H9 (cell line): ENCODE measurements at regions not wholly inside any gene's neighbourhood (a gene's known extent, or its start where the extent isn't known, plus 50 kb on each side); places are given as distances from the start of the nearest gene placed in this dataset.

Experiments used
- DNase-seq: peaks from one replicate; pipeline ENCODE4 v3.0.0-alpha.2; 2017
- H2AFZ ChIP-seq: one replicate; pipeline ENCODE4 v1.6.1; 2013; ENCODE audit warnings: mild to moderate bottlenecking, low read length, control low read depth, moderate library complexity
- H2AK5ac ChIP-seq: 2 replicates; pipeline ENCODE4 v1.6.1; 2013; ENCODE audit warnings: low read length, control low read depth, mixed read lengths; ENCODE audit not compliant: insufficient read length
- H2BK120ac ChIP-seq: one replicate; pipeline ENCODE4 v1.6.1; 2013; ENCODE audit warnings: low read depth, mild to moderate bottlenecking, low read length, control low read depth, inconsistent platforms; ENCODE audit not compliant: poor library complexity, severe bottlenecking
- H2BK12ac ChIP-seq: 2 replicates; pipeline ENCODE4 v1.6.1; 2013; ENCODE audit warnings: low read length, control low read depth, mixed read lengths, low read depth; ENCODE audit not compliant: insufficient read length
- H2BK15ac ChIP-seq: 2 replicates; pipeline ENCODE4 v1.6.1; 2013; ENCODE audit warnings: low read depth, low read length, control low read depth
- H2BK20ac ChIP-seq: one replicate; pipeline ENCODE4 v1.6.1; 2013; ENCODE audit warnings: low read depth, mild to moderate bottlenecking, low read length, control low read depth, inconsistent platforms; ENCODE audit not compliant: poor library complexity, severe bottlenecking
- H2BK5ac ChIP-seq: 2 replicates; pipeline ENCODE4 v1.6.1; 2013; ENCODE audit warnings: low read length, control low read depth, mixed read lengths; ENCODE audit not compliant: insufficient read length
- H3K14ac ChIP-seq: 2 replicates; pipeline ENCODE4 v1.6.1; 2013; ENCODE audit warnings: low read length, control low read depth; ENCODE audit not compliant: insufficient read depth
- H3K18ac ChIP-seq: 2 replicates; pipeline ENCODE4 v1.6.1; 2013; ENCODE audit warnings: low read depth, mild to moderate bottlenecking, mixed read lengths, low read length, control low read depth; ENCODE audit not compliant: insufficient read length
- H3K23ac ChIP-seq: 2 replicates; pipeline ENCODE4 v1.6.1; 2013; ENCODE audit warnings: low read length, control low read depth, mixed read lengths, low read depth; ENCODE audit not compliant: insufficient read length
- H3K23me2 ChIP-seq: 2 replicates; pipeline ENCODE4 v1.6.1; 2013; ENCODE audit warnings: low read depth, mild to moderate bottlenecking, mixed read lengths, low read length, control low read depth; ENCODE audit not compliant: insufficient read length, poor library complexity, severe bottlenecking
- H3K27ac ChIP-seq: 2 replicates; pipeline ENCODE4 v1.5.1; 2013; ENCODE audit warnings: low read length, control low read depth, mixed read lengths, low read depth; ENCODE audit not compliant: insufficient read length
- H3K27me3 ChIP-seq: 2 replicates; pipeline ENCODE4 v1.6.1; 2013; ENCODE audit warnings: low read length, control low read depth, inconsistent platforms; ENCODE audit not compliant: insufficient read depth
- H3K4ac ChIP-seq: 2 replicates; pipeline ENCODE4 v1.6.1; 2013; ENCODE audit warnings: low read depth, mild to moderate bottlenecking, control low read depth, inconsistent platforms, low read length, moderate library complexity
- H3K4me1 ChIP-seq: 2 replicates; pipeline ENCODE4 v1.6.1; 2013; ENCODE audit warnings: low read length, control low read depth, inconsistent platforms; ENCODE audit not compliant: insufficient read depth
- H3K4me2 ChIP-seq: 2 replicates; pipeline ENCODE4 v1.6.1; 2013; ENCODE audit warnings: low read length, control low read depth, mixed read lengths; ENCODE audit not compliant: insufficient read length, insufficient read depth
- H3K56ac ChIP-seq: 2 replicates; pipeline ENCODE4 v1.6.1; 2013; ENCODE audit warnings: low read depth, mild to moderate bottlenecking, mixed read lengths, low read length, control low read depth; ENCODE audit not compliant: insufficient read length
- H3K79me1 ChIP-seq: 2 replicates; pipeline ENCODE4 v1.6.1; 2013; ENCODE audit warnings: low read depth, mild to moderate bottlenecking, moderate library complexity, low read length, control low read depth, inconsistent platforms; ENCODE audit not compliant: insufficient read depth, poor library complexity, severe bottlenecking
- H3K79me2 ChIP-seq: 2 replicates; pipeline ENCODE4 v1.6.1; 2013; ENCODE audit warnings: low read length, control low read depth, inconsistent platforms; ENCODE audit not compliant: insufficient read depth
- H3K9ac ChIP-seq: 2 replicates; pipeline ENCODE4 v1.6.1; 2013; ENCODE audit warnings: low read length, control low read depth, mixed read lengths; ENCODE audit not compliant: insufficient read length; ENCODE audit errors: extremely low read depth
- H3K9me3 ChIP-seq: one replicate; pipeline ENCODE4 v1.6.1; 2013; ENCODE audit warnings: low read depth, low read length, inconsistent platforms; ENCODE audit not compliant: control insufficient read depth
- H3T11ph ChIP-seq: one replicate; pipeline ENCODE4 v1.6.1; 2013; ENCODE audit warnings: mild to moderate bottlenecking, low read length, control low read depth, inconsistent platforms
- H4K20me1 ChIP-seq: one replicate; pipeline ENCODE4 v1.6.1; 2013; ENCODE audit not compliant: control insufficient read depth, insufficient read length, insufficient read depth
- H4K5ac ChIP-seq: 2 replicates; pipeline ENCODE4 v1.6.1; 2013; ENCODE audit warnings: low read depth, mild to moderate bottlenecking, mixed read lengths, low read length, control low read depth; ENCODE audit not compliant: insufficient read length
- H4K8ac ChIP-seq: replicated peaks from 2 replicates; pipeline ENCODE4 v1.6.1; 2013; ENCODE audit warnings: low read length, control low read depth, mixed read lengths, low read depth; ENCODE audit not compliant: insufficient read length
- H4K91ac ChIP-seq: 2 replicates; pipeline ENCODE4 v1.6.1; 2013; ENCODE audit warnings: low read depth, mild to moderate bottlenecking, moderate library complexity, mixed read lengths, low read length, control low read depth; ENCODE audit not compliant: insufficient read length
- H3K27ac Mint-ChIP-seq, 3 experiments: 2 replicates in 2 of 3; 3 replicates in 1 of 3; pipeline ENCODE4 v1.8.0; 2020 to 2021; ENCODE audit warnings: mixed read lengths in 3 of 3, mild to moderate bottlenecking in 1 of 3, moderate library complexity in 1 of 3
- H3K27me3 Mint-ChIP-seq: 2 replicates; pipeline ENCODE4 v1.8.0; 2021; ENCODE audit warnings: low read depth, mild to moderate bottlenecking, moderate library complexity, mixed read lengths
- H3K36me3 Mint-ChIP-seq, 3 experiments: 2 replicates in 2 of 3; 3 replicates in 1 of 3; pipeline ENCODE4 v1.8.0; 2020 to 2021; ENCODE audit warnings: low read depth in 3 of 3, mixed read lengths in 3 of 3; ENCODE audit not compliant: insufficient read depth in 1 of 3
- H3K4me1 Mint-ChIP-seq, 2 experiments: 2 replicates each; pipeline ENCODE4 v1.8.0; 2020; ENCODE audit warnings: mixed read lengths in 2 of 2
- H3K4me3 Mint-ChIP-seq, 2 experiments: 2 replicates in 1 of 2; 3 replicates in 1 of 2; pipeline ENCODE4 v1.8.0; 2020 to 2021; ENCODE audit warnings: mild to moderate bottlenecking in 2 of 2, mixed read lengths in 2 of 2, moderate library complexity in 1 of 2
- H3K9me3 Mint-ChIP-seq, 2 experiments: 2 replicates in 1 of 2; 3 replicates in 1 of 2; pipeline ENCODE4 v1.8.0; 2020; ENCODE audit warnings: mild to moderate bottlenecking in 2 of 2, mixed read lengths in 2 of 2, moderate library complexity in 1 of 2
- WGBS: extraction: QIAGEN DNeasy Blood & Tissue Kit; methylation state at CpG from one replicate; pipeline ENCODE4 v1.1.7; 2013; ENCODE audit warnings: missing lambda C conversion rate, low lambda C conversion rate, mixed read lengths; ENCODE audit not compliant: insufficient read length; ENCODE audit errors: extremely low coverage; 5-methylcytosine and 5-hydroxymethylcytosine counted together
- TF ChIP-seq, protein P1 (sequence below): fragments of 200-600 bp; sonication (generic); conservative IDR thresholded peaks from 3 replicates; pipeline ENCODE4 v1.8.0; 2021; ENCODE audit warnings: antibody characterized with exemption, mild to moderate bottlenecking

GRCh38 chr3:177714945-177715344 is 517.7 kb upstream of the TBL1XR1 start:
- Histone ChIP-seq H3K9ac (no peak overlapping the region), H4K20me1 (no peaks in the 10 kb centered on the region), H3K14ac (no peak overlapping the region), H3K23me2 (no peaks in the 10 kb centered on the region), H3K79me2 (no peaks in the 10 kb centered on the region), H2BK20ac (no peak overlapping the region), H3K23ac (no peak overlapping the region), H3K27ac (no peak overlapping the region), H3K4me2 (no peak overlapping the region), H3K4me1 (no peaks in the 10 kb centered on the region; the same call in 1 of the 2 replicates), H3K56ac (no peak overlapping the region), H4K91ac (no peak overlapping the region), H4K5ac (no peak overlapping the region), H3T11ph (no peak overlapping the region), H3K27me3 (no peaks in the 10 kb centered on the region), H3K18ac (no peak overlapping the region), H3K9me3 (no peaks in the 10 kb centered on the region), H4K8ac (no peak overlapping the region), H2AK5ac (no peak overlapping the region), H3K4ac (no peak overlapping the region), H2AFZ (no peak overlapping the region), H2BK15ac (no peak overlapping the region), H3K79me1 (no peaks in the 10 kb centered on the region), H2BK12ac (no peak overlapping the region), H2BK120ac (no peak overlapping the region), H2BK5ac (no peak overlapping the region)
- no peak overlapping the region for H3K4me3 Mint-ChIP-seq
- H3K4me1 Mint-ChIP-seq = peaks cover 7 to 12% of the 10 kb centered on the region in 2 experiments
- TF ChIP-seq, protein P1, sequence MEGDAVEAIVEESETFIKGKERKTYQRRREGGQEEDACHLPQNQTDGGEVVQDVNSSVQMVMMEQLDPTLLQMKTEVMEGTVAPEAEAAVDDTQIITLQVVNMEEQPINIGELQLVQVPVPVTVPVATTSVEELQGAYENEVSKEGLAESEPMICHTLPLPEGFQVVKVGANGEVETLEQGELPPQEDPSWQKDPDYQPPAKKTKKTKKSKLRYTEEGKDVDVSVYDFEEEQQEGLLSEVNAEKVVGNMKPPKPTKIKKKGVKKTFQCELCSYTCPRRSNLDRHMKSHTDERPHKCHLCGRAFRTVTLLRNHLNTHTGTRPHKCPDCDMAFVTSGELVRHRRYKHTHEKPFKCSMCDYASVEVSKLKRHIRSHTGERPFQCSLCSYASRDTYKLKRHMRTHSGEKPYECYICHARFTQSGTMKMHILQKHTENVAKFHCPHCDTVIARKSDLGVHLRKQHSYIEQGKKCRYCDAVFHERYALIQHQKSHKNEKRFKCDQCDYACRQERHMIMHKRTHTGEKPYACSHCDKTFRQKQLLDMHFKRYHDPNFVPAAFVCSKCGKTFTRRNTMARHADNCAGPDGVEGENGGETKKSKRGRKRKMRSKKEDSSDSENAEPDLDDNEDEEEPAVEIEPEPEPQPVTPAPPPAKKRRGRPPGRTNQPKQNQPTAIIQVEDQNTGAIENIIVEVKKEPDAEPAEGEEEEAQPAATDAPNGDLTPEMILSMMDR = no peak
- DNase-seq = no peak
- no CpG with 5 or more reads among the region's 3 CpGs for WGBS
- H3K9me3 Mint-ChIP-seq = no peaks in the 10 kb centered on the region
- H3K27me3 Mint-ChIP-seq = no peaks in the 10 kb centered on the region
- no peaks in the 10 kb centered on the region for H3K36me3 Mint-ChIP-seq
- H3K27ac Mint-ChIP-seq = no peak overlapping the region
